ENCODE measurements at regions not wholly inside any gene's neighbourhood (a gene's known extent, or its start where the extent isn't known, plus 50 kb on each side); places are given as distances from the start of the nearest gene placed in this dataset.
"Not testable (repeated sequence)": the region's sequence is repeated elsewhere in the genome, so short reads cannot be mapped to it uniquely, and the experiment has no call there.

DNA sequence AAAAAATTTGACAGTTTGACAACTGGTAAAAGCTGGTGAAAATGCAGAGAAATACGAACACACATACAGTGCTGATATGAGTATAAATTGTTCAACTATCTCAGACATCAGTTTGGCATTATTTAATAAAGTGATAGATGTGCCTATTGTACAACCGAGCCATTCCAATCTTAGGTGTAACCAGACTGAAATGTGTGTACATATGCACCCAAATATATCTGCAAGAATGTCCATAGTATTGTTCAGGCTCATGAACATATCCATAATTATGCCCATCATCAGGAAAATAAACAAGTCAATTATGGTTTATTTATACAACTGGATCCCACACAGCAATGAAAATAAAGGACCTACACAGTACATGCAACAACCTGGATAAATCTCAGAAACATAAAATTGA is 188.9 kb upstream of the DDX53 start:
- H2AFZ ChIP-seq (ENCODE audit: low read depth, low read length) = no peak overlapping the region
- H3K4me2 ChIP-seq (ENCODE audit: low read length) = no peak overlapping the region
- H3K27ac ChIP-seq (ENCODE audit: low read length) = no peak overlapping the region
- H4K20me1 ChIP-seq (ENCODE audit: insufficient read depth, low read length) = no peaks in the 10 kb centered on the region
- no peak overlapping the region for H3K4me3 ChIP-seq (ENCODE audit: low read length)
- no peak overlapping the region for H3K9ac ChIP-seq (ENCODE audit: low read length)
- no peaks in the 10 kb centered on the region for H3K27me3 ChIP-seq (ENCODE audit: low read depth, low read length)
- no peaks in the 10 kb centered on the region for H3K36me3 ChIP-seq (replicated peaks; ENCODE audit: low read depth, low read length)
- no peaks in the 10 kb centered on the region for H3K9me3 ChIP-seq (ENCODE audit: insufficient read depth, low read length)
- H3K4me1 ChIP-seq (ENCODE audit: low read length) = no peaks in the 10 kb centered on the region
- TF ChIP-seq EZH2phosphoT487 (IDR thresholded peaks at IDR 0.05; ENCODE audit: low read depth) = no peak
- TF ChIP-seq, protein P1, sequence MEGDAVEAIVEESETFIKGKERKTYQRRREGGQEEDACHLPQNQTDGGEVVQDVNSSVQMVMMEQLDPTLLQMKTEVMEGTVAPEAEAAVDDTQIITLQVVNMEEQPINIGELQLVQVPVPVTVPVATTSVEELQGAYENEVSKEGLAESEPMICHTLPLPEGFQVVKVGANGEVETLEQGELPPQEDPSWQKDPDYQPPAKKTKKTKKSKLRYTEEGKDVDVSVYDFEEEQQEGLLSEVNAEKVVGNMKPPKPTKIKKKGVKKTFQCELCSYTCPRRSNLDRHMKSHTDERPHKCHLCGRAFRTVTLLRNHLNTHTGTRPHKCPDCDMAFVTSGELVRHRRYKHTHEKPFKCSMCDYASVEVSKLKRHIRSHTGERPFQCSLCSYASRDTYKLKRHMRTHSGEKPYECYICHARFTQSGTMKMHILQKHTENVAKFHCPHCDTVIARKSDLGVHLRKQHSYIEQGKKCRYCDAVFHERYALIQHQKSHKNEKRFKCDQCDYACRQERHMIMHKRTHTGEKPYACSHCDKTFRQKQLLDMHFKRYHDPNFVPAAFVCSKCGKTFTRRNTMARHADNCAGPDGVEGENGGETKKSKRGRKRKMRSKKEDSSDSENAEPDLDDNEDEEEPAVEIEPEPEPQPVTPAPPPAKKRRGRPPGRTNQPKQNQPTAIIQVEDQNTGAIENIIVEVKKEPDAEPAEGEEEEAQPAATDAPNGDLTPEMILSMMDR (IDR thresholded peaks at IDR 0.05; ENCODE audit: low read depth, low read length) = no peak
- no peaks in the 10 kb centered on the region for H3K79me2 ChIP-seq (ENCODE audit: low read length)

DNA sequence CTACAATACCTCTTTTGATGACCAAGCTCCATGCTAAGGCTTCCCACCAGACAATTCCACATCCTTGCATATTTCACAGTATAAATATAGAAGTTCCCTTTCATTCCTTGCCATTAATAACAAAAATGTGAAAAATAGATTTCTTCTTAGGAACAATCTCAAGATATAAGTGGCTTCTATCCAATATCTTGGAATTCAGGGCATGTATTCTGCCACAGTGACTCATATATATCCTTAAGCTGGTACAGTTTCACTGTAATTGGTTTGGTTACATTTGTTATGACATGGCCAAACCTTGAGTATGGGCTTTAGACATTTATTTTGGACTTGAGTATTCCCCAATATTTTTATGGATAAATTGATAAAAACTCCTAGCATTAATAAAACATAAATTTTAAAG is 181.7 kb upstream of the DDX53 start:
- Histone ChIP-seq H2AFZ (ENCODE audit: low read depth, low read length) (no peak overlapping the region), H3K4me2 (ENCODE audit: low read length) (no peak overlapping the region), H3K36me3 (replicated peaks; ENCODE audit: low read depth, low read length) (no peaks in the 10 kb centered on the region), H3K9ac (ENCODE audit: low read length) (no peak overlapping the region), H3K4me1 (ENCODE audit: low read length) (no peaks in the 10 kb centered on the region), H3K27ac (ENCODE audit: low read length) (no peak overlapping the region), H3K9me3 (ENCODE audit: insufficient read depth, low read length) (no peaks in the 10 kb centered on the region), H3K4me3 (ENCODE audit: low read length) (no peak overlapping the region), H3K79me2 (ENCODE audit: low read length) (no peaks in the 10 kb centered on the region), H4K20me1 (ENCODE audit: insufficient read depth, low read length) (no peaks in the 10 kb centered on the region), H3K27me3 (ENCODE audit: low read depth, low read length) (no peaks in the 10 kb centered on the region)
- no peak for TF ChIP-seq EZH2phosphoT487 (IDR thresholded peaks at IDR 0.05; ENCODE audit: low read depth)
- TF ChIP-seq, protein P1 (IDR thresholded peaks at IDR 0.05; ENCODE audit: low read depth, low read length) = no peak

DNA sequence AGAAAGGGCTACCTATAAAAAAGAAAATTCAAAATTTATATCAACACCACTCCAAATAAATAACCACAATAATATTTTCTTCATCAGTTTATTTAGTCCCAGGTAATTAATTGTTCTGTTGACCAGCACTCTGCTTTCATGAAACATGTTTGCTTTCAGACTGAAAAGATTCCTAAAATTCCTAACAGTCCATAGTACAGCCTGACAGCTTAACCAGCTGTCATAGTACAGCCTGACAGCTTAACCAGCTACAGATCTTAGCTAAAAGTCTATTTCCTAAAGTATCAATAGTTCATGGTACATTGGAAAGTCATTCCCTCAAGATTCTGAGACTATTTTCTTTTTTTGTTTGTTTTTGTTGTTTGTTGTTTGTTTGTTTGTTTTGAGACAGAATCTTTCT is 144.1 kb upstream of the DDX53 start:
- H3K4me3 ChIP-seq (ENCODE audit: low read length) = no peak overlapping the region
- no peak overlapping the region for H2AFZ ChIP-seq (ENCODE audit: low read depth, low read length)
- H4K20me1 ChIP-seq (ENCODE audit: insufficient read depth, low read length) = no peaks in the 10 kb centered on the region
- H3K36me3 ChIP-seq (replicated peaks; ENCODE audit: low read depth, low read length) = no peaks in the 10 kb centered on the region
- H3K9ac ChIP-seq (ENCODE audit: low read length) = no peak overlapping the region
- no peaks in the 10 kb centered on the region for H3K79me2 ChIP-seq (ENCODE audit: low read length)
- no peak overlapping the region for H3K4me2 ChIP-seq (ENCODE audit: low read length)
- H3K4me1 ChIP-seq (ENCODE audit: low read length) = no peaks in the 10 kb centered on the region
- no peaks in the 10 kb centered on the region for H3K27me3 ChIP-seq (ENCODE audit: low read depth, low read length)
- H3K27ac ChIP-seq (ENCODE audit: low read length) = no peak overlapping the region
- H3K9me3 ChIP-seq (ENCODE audit: insufficient read depth, low read length) = no peaks in the 10 kb centered on the region
- TF ChIP-seq, protein P1 (IDR thresholded peaks at IDR 0.05; ENCODE audit: low read depth, low read length) = no peak
- TF ChIP-seq EZH2phosphoT487 (IDR thresholded peaks at IDR 0.05; ENCODE audit: low read depth) = no peak

DNA sequence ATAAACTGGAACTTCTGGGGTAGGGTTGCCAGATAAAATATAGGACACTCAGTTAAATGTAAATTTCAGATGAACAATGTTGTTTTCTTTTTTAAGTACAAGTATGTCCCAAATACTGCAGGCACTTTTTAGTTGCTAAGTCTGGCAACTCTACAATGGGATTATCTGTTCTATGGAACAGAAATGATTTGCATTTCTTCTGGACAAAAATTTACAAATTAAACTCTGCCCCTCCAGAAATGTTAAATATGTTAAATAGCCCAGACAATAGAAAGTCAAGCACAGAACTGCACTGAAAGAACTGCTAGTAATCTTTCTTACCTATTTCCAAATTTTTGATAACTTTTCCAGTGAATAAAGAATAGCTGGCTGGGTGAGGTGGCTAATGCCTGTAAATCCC is 140.1 kb upstream of the DDX53 start:
- Histone ChIP-seq H4K20me1 (ENCODE audit: insufficient read depth, low read length) (no peaks in the 10 kb centered on the region), H3K9me3 (ENCODE audit: insufficient read depth, low read length) (no peaks in the 10 kb centered on the region), H3K27ac (ENCODE audit: low read length) (no peak overlapping the region), H3K36me3 (replicated peaks; ENCODE audit: low read depth, low read length) (no peaks in the 10 kb centered on the region), H3K27me3 (ENCODE audit: low read depth, low read length) (no peaks in the 10 kb centered on the region), H3K79me2 (ENCODE audit: low read length) (no peaks in the 10 kb centered on the region), H3K4me3 (ENCODE audit: low read length) (no peak overlapping the region), H3K4me2 (ENCODE audit: low read length) (no peak overlapping the region), H3K9ac (ENCODE audit: low read length) (no peak overlapping the region), H3K4me1 (ENCODE audit: low read length) (no peaks in the 10 kb centered on the region), H2AFZ (ENCODE audit: low read depth, low read length) (no peak overlapping the region)
- TF ChIP-seq EZH2phosphoT487 (IDR thresholded peaks at IDR 0.05; ENCODE audit: low read depth) = no peak
- TF ChIP-seq, protein P1 (IDR thresholded peaks at IDR 0.05; ENCODE audit: low read depth, low read length) = no peak

DNA sequence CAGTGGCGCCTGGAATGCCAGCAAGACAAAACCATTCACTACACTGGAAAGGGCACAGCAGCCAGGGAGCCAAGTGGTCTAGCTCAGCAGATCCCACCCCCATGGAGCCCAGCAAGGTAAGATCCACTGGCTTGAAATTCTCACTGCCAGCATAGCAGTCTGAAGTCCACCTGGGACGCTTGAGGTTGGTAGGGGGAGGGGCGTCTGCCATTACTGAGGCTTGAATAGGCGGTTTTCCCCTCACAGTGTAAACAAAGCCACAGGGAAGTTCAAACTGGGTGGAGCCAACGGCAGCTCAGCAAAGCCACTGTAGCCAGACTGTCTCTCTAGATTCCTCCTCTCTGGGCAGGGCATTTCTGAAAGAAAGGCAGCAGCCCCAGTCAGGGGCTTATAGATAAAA is 133.0 kb upstream of the DDX53 start:
- not testable (repeated sequence) for H3K9ac ChIP-seq (ENCODE audit: low read length); H3K4me3 ChIP-seq (ENCODE audit: low read length); H3K4me2 ChIP-seq (ENCODE audit: low read length); H4K20me1 ChIP-seq (ENCODE audit: insufficient read depth, low read length); H3K27ac ChIP-seq (ENCODE audit: low read length); H3K36me3 ChIP-seq (replicated peaks; ENCODE audit: low read depth, low read length); H3K27me3 ChIP-seq (ENCODE audit: low read depth, low read length); H3K79me2 ChIP-seq (ENCODE audit: low read length); H2AFZ ChIP-seq (ENCODE audit: low read depth, low read length); H3K4me1 ChIP-seq (ENCODE audit: low read length); H3K9me3 ChIP-seq (ENCODE audit: insufficient read depth, low read length)
